ENCODE measurements at regions not wholly inside any gene's neighbourhood (a gene's known extent, or its start where the extent isn't known, plus 50 kb on each side); places are given as distances from the start of the nearest gene placed in this dataset.

DNA sequence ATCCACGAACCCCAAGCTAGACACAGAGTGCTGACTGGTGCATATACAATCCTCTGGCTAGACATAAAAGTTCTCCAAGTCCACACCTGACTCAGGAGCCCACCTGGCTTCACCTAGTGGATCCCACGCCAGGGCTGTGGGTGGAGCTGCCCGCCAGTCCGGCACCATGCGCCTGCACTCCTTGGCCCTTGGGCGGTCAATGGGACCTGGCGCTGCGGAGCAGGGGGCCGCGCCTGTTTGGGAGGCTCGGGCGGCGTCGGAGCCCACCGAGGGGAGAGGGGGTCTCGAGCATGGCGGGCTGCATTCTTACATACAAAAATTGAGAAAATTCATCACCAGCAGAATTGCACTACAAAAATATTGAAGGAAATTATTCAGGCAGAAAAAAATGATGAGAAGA, 120.7 kb upstream of the FAN1 start:
- TF ChIP-seq, protein P1, sequence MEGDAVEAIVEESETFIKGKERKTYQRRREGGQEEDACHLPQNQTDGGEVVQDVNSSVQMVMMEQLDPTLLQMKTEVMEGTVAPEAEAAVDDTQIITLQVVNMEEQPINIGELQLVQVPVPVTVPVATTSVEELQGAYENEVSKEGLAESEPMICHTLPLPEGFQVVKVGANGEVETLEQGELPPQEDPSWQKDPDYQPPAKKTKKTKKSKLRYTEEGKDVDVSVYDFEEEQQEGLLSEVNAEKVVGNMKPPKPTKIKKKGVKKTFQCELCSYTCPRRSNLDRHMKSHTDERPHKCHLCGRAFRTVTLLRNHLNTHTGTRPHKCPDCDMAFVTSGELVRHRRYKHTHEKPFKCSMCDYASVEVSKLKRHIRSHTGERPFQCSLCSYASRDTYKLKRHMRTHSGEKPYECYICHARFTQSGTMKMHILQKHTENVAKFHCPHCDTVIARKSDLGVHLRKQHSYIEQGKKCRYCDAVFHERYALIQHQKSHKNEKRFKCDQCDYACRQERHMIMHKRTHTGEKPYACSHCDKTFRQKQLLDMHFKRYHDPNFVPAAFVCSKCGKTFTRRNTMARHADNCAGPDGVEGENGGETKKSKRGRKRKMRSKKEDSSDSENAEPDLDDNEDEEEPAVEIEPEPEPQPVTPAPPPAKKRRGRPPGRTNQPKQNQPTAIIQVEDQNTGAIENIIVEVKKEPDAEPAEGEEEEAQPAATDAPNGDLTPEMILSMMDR (IDR thresholded peaks at IDR 0.05) = no peak
- TF ChIP-seq POLR2A (IDR thresholded peaks at IDR 0.05) (no peak), POLR2AphosphoS5 (IDR thresholded peaks at IDR 0.05) (no peak)
